ENCODE measurements at regions not wholly inside any gene's neighbourhood (a gene's known extent, or its start where the extent isn't known, plus 50 kb on each side); places are given as distances from the start of the nearest gene placed in this dataset.

GRCh38 chr11:15773476-15774387 is 582.6 kb downstream of the SOX6 start:
- no peak for DNase-seq (ENCODE audit: low read depth)

- DNase-seq (ENCODE audit: low read depth): no peak
Observed at GRCh38 chr11:15774388-15774939, 581.9 kb downstream of the SOX6 start.

GRCh38 chr11:15775015-15775541 is 581.3 kb downstream of the SOX6 start:
- DNase-seq (ENCODE audit: low read depth): no peak

- DNase-seq (ENCODE audit: low read depth): no peak
Observed at GRCh38 chr11:15775797-15776196, 580.5 kb downstream of the SOX6 start.

GRCh38 chr11:15776366-15776765 is 580.0 kb downstream of the SOX6 start:
- DNase-seq (ENCODE audit: low read depth): no peak

- no peak for DNase-seq (ENCODE audit: low read depth)
Observed at GRCh38 chr11:15779518-15779917, 576.8 kb downstream of the SOX6 start.

GRCh38 chr11:15780382-15780781 is 576.0 kb downstream of the SOX6 start:
- no peak for DNase-seq (ENCODE audit: low read depth)

- no peak for DNase-seq (ENCODE audit: low read depth)
Observed at GRCh38 chr11:15780837-15781236, 575.5 kb downstream of the SOX6 start.

- no peak for DNase-seq (ENCODE audit: low read depth)
Observed at GRCh38 chr11:15783619-15784018, 572.7 kb downstream of the SOX6 start.

- no peak for DNase-seq (ENCODE audit: low read depth)
Observed at GRCh38 chr11:15793043-15793996, 563.0 kb downstream of the SOX6 start.

- no peak for DNase-seq (ENCODE audit: low read depth)
Observed at GRCh38 chr11:15794361-15795150, 561.8 kb downstream of the SOX6 start.

GRCh38 chr11:15795378-15795777 is 561.0 kb downstream of the SOX6 start:
- no peak for DNase-seq (ENCODE audit: low read depth)

GRCh38 chr11:15800111-15800800 is 556.1 kb downstream of the SOX6 start:
- no peak for DNase-seq (ENCODE audit: low read depth)

- DNase-seq (ENCODE audit: low read depth): no peak
Observed at GRCh38 chr11:15801126-15801525, 555.2 kb downstream of the SOX6 start.

- DNase-seq (ENCODE audit: low read depth): no peak
Observed at GRCh38 chr11:15801616-15802015, 554.7 kb downstream of the SOX6 start.

GRCh38 chr11:15805726-15806125 is 550.6 kb downstream of the SOX6 start:
- no peak for DNase-seq (ENCODE audit: low read depth)

- no peak for DNase-seq (ENCODE audit: low read depth)
Observed at GRCh38 chr11:15806217-15806616, 550.1 kb downstream of the SOX6 start.

- DNase-seq (ENCODE audit: low read depth): no peak
Observed at GRCh38 chr11:15807827-15808226, 548.5 kb downstream of the SOX6 start.

- no peak for DNase-seq (ENCODE audit: low read depth)
Observed at GRCh38 chr11:15810082-15810481, 546.3 kb downstream of the SOX6 start.

- no peak for DNase-seq (ENCODE audit: low read depth)
Observed at GRCh38 chr11:15810525-15810924, 545.8 kb downstream of the SOX6 start.
